NCI-H2196 treated with DMSO at 0.1 percent for 48 hours (cell line): ENCODE measurements at regions not wholly inside any gene's neighbourhood (a gene's known extent, or its start where the extent isn't known, plus 50 kb on each side); places are given as distances from the start of the nearest gene placed in this dataset.
A peak's percentile ranks its signal among the peaks of the same experiment; 100 is the strongest.

Experiments used
- DNase-seq: peaks from one replicate; lab custom pipeline; 2025; ENCODE audit not compliant: unreplicated experiment; lab: John Stamatoyannopoulos, UW

GRCh38 chr14:101706509-101707067 lies 54.9 kb upstream of the PPP2R5C start:
- DNase-seq = no peak

GRCh38 chr14:101707068-101707842 lies 54.3 kb upstream of the PPP2R5C start:
- DNase-seq = peak; percentile 50

GRCh38 chr14:101707863-101708620 lies 53.5 kb upstream of the PPP2R5C start:
- DNase-seq = no peak

- DNase-seq = no peak
Observed at GRCh38 chr14:101708853-101709532, 52.5 kb upstream of the PPP2R5C start.

GRCh38 chr14:101709533-101709881 lies 52.0 kb upstream of the PPP2R5C start:
- DNase-seq = no peak

GRCh38 chr14:101709962-101710931 lies 51.3 kb upstream of the PPP2R5C start:
- no peak for DNase-seq

GRCh38 chr14:101711041-101711856 lies 50.3 kb upstream of the PPP2R5C start:
- no peak for DNase-seq
